ENCODE measurements at regions not wholly inside any gene's neighbourhood (a gene's known extent, or its start where the extent isn't known, plus 50 kb on each side); places are given as distances from the start of the nearest gene placed in this dataset.

- Histone ChIP-seq H3K36me3 (ENCODE audit: insufficient read depth, low read length) (no peaks in the 10 kb centered on the region), H3K9me3 (ENCODE audit: low read length) (no peaks in the 10 kb centered on the region), H3K4me3 (ENCODE audit: low read length) (no peak overlapping the region), H3K4me1 (ENCODE audit: insufficient read depth, low read length) (no peaks in the 10 kb centered on the region), H3K27me3 (ENCODE audit: insufficient read depth, low read length) (peaks cover 3% of the 10 kb centered on the region), H2AFZ (ENCODE audit: low read depth, low read length) (no peak overlapping the region)
These were observed 72.1 kb upstream of the ITGA11 start for GRCh38 chr15:68503791-68504680.

- Histone ChIP-seq H3K27me3 (ENCODE audit: insufficient read depth, low read length) (peaks cover 3% of the 10 kb centered on the region), H3K4me1 (ENCODE audit: insufficient read depth, low read length) (no peaks in the 10 kb centered on the region)
These were observed 72.8 kb upstream of the ITGA11 start for GRCh38 chr15:68504681-68505170.

DNA sequence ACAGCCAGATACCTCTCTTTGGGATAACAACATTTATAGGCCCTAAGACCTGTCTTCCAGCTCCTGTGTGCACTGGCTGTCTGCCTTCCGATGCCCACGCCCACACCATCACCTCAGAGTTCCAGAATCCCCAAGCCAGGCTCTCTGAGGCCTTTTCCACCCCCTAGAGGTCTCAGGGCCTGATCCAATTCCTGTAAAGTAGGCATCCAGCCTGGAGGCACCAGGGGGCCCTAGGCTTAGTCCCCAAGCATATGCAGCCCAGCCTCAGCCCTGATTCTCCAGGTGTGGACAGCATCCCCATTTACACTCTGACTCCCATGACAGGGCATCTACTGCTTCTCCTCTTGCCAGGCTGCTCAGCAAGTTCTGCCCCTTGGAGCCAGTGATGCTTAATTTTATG lies 72.7 kb upstream of the CORO2B start:
- H3K36me3 ChIP-seq (ENCODE audit: insufficient read depth, low read length) = no peaks in the 10 kb centered on the region
- H3K4me1 ChIP-seq (ENCODE audit: insufficient read depth, low read length) = no peaks in the 10 kb centered on the region
- H3K27me3 ChIP-seq (ENCODE audit: insufficient read depth, low read length) = peaks cover 3% of the 10 kb centered on the region
- H2AFZ ChIP-seq (ENCODE audit: low read depth, low read length) = no peak overlapping the region
- H3K4me3 ChIP-seq (ENCODE audit: low read length) = no peak overlapping the region
- H3K9me3 ChIP-seq (ENCODE audit: low read length) = no peaks in the 10 kb centered on the region

More at GRCh38 chr15:68504681-68505170, 72.8 kb upstream of the ITGA11 start:
- Histone ChIP-seq H2AFZ (ENCODE audit: low read depth, low read length) (no peak overlapping the region), H3K4me3 (ENCODE audit: low read length) (no peak overlapping the region), H3K36me3 (ENCODE audit: insufficient read depth, low read length) (no peaks in the 10 kb centered on the region), H3K9me3 (ENCODE audit: low read length) (no peaks in the 10 kb centered on the region)

DNA sequence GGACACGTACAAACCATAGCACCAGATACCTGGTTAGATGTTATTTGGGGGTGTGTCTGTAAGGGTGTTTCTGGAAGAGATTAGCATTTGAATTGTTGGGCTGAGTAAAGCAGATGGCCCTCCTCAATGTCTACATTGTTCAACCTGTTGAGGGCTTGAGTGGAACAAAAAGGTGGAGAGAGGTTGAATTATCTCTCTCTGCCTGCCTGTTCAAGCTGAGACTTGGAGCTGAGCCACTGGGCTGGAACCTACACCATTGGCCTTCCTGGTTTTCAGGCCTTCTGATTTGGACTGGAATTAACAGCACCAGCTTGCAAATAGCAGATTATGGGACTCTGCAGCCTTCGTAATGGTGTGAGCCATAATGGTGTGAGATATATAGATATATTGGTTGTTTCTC lies 71.3 kb upstream of the CORO2B start:
- Histone ChIP-seq H3K4me3 (ENCODE audit: low read length) (no peak overlapping the region), H3K27me3 (ENCODE audit: insufficient read depth, low read length) (peaks cover 3% of the 10 kb centered on the region), H3K9me3 (ENCODE audit: low read length) (no peaks in the 10 kb centered on the region), H3K36me3 (ENCODE audit: insufficient read depth, low read length) (no peaks in the 10 kb centered on the region), H3K4me1 (ENCODE audit: insufficient read depth, low read length) (no peaks in the 10 kb centered on the region), H2AFZ (ENCODE audit: low read depth, low read length) (no peak overlapping the region)

- Histone ChIP-seq H3K4me1 (ENCODE audit: insufficient read depth, low read length) (no peaks in the 10 kb centered on the region), H3K36me3 (ENCODE audit: insufficient read depth, low read length) (no peaks in the 10 kb centered on the region), H3K4me3 (ENCODE audit: low read length) (no peak overlapping the region), H3K9me3 (ENCODE audit: low read length) (no peaks in the 10 kb centered on the region), H2AFZ (ENCODE audit: low read depth, low read length) (no peak overlapping the region), H3K27me3 (ENCODE audit: insufficient read depth, low read length) (peaks cover 3% of the 10 kb centered on the region)
These were observed 70.2 kb upstream of the CORO2B start for GRCh38 chr15:68508485-68509189.

DNA sequence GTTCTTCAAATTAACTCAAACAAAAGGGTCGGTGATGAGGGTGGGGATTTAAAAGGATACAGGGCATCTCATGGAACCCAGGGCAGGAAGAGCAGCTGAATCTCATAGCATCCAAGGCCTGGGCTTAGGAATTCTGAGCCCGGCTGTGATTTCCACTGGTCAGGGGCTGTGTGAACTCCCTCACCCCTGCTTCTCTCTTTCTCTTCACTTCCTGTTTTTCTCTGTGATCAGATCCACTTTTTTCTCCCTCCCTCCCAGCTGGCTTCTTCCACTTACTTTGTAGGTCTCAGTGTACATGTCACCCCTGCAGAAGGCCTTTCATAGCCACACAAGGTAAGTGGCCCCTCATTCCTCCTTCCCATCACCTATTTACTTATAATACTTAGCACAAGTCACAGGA lies 68.2 kb upstream of the CORO2B start:
- H3K4me1 ChIP-seq (ENCODE audit: insufficient read depth, low read length) = no peaks in the 10 kb centered on the region
- H3K9me3 ChIP-seq (ENCODE audit: low read length) = no peaks in the 10 kb centered on the region
- H3K36me3 ChIP-seq (ENCODE audit: insufficient read depth, low read length) = no peaks in the 10 kb centered on the region
- H3K27me3 ChIP-seq (ENCODE audit: insufficient read depth, low read length) = no peaks in the 10 kb centered on the region
- no peak overlapping the region for H3K4me3 ChIP-seq (ENCODE audit: low read length)
- H2AFZ ChIP-seq (ENCODE audit: low read depth, low read length) = no peak overlapping the region

GRCh38 chr15:68511073-68511991 lies 67.5 kb upstream of the CORO2B start:
- no peak overlapping the region for H3K4me3 ChIP-seq (ENCODE audit: low read length)
- H3K4me1 ChIP-seq (ENCODE audit: insufficient read depth, low read length) = no peaks in the 10 kb centered on the region
- no peaks in the 10 kb centered on the region for H3K9me3 ChIP-seq (ENCODE audit: low read length)
- no peaks in the 10 kb centered on the region for H3K36me3 ChIP-seq (ENCODE audit: insufficient read depth, low read length)
- H2AFZ ChIP-seq (ENCODE audit: low read depth, low read length) = no peak overlapping the region
- H3K27me3 ChIP-seq (ENCODE audit: insufficient read depth, low read length) = no peaks in the 10 kb centered on the region

- Histone ChIP-seq H3K36me3 (ENCODE audit: insufficient read depth, low read length) (no peaks in the 10 kb centered on the region), H3K4me3 (ENCODE audit: low read length) (no peak overlapping the region), H3K9me3 (ENCODE audit: low read length) (no peaks in the 10 kb centered on the region), H3K4me1 (ENCODE audit: insufficient read depth, low read length) (peaks cover 5% of the 10 kb centered on the region), H3K27me3 (ENCODE audit: insufficient read depth, low read length) (no peaks in the 10 kb centered on the region), H2AFZ (ENCODE audit: low read depth, low read length) (no peak overlapping the region)
These were observed 66.7 kb upstream of the CORO2B start for GRCh38 chr15:68512052-68512451.

GRCh38 chr15:68512598-68512997 lies 66.2 kb upstream of the CORO2B start:
- H3K4me3 ChIP-seq (ENCODE audit: low read length) = no peak overlapping the region
- no peaks in the 10 kb centered on the region for H3K36me3 ChIP-seq (ENCODE audit: insufficient read depth, low read length)
- H3K4me1 ChIP-seq (ENCODE audit: insufficient read depth, low read length) = peaks cover 11% of the 10 kb centered on the region
- H3K27me3 ChIP-seq (ENCODE audit: insufficient read depth, low read length) = no peaks in the 10 kb centered on the region
- no peaks in the 10 kb centered on the region for H3K9me3 ChIP-seq (ENCODE audit: low read length)
- H2AFZ ChIP-seq (ENCODE audit: low read depth, low read length) = no peak overlapping the region

DNA sequence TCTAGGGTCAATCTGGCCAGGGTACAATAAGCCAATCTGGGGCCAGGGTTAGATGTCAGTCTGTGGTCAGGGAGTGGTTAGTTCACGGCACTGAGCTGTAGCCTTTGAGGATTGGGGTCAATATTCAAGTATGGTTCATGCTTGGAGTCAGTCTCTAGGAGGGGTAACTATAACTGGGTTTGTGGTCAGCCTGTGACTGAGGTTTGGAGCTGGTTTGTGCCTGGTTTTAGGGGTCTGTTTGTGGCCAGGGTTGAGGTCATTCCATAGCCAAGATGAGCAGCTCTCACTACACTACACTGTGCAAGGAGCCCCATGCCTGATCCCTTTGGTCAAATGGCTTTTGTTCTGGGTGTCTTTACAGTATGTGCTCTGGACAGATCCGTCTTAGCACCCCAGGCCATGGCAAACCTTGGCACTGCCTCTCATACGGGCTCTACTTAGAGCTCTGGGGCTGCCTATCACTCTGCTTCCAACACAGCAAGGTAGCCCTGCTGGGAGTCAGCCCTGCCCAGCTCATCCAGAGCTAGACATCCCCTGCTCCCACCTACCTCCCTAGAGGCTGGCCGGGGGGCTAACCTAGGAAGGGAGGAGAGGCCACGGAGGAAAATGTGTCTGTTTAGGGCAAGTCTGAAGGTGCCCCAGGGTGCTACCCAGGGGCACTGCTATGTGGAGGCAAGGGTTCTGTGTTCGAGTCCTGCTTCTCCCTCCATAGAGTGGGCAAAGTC lies 63.3 kb upstream of the CORO2B start:
- Histone ChIP-seq H3K4me1 (ENCODE audit: insufficient read depth, low read length) (peaks cover 14% of the 10 kb centered on the region), H3K27me3 (ENCODE audit: insufficient read depth, low read length) (no peaks in the 10 kb centered on the region), H3K4me3 (ENCODE audit: low read length) (no peak overlapping the region), H3K9me3 (ENCODE audit: low read length) (no peaks in the 10 kb centered on the region), H2AFZ (ENCODE audit: low read depth, low read length) (no peak overlapping the region), H3K36me3 (ENCODE audit: insufficient read depth, low read length) (no peaks in the 10 kb centered on the region)

DNA sequence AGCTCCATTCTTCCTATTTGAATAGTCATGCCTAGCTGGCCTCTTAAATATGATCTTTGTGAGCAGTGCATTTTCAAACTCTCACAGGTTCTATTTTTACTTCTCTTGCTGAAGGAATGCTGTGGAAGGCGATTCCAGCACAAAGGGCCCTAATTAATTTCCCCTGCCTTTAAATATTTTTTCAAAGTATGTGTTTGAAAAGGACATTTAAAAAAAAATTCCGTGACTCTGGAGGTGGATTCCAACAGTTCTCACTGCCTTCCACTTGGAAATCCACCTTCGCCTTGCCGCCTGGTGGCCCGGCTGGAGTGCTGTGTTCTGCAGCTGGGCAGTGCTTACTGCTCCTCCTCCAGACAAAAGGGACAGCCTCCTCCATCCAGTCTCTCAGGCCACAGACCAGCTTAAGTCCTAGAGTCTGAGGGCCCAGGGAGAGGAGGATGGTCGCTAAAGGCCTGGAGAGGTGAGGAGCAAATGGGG lies 61.5 kb upstream of the CORO2B start:
- H3K4me1 ChIP-seq (ENCODE audit: insufficient read depth, low read length) = peaks cover 14% of the 10 kb centered on the region
- peak overlapping the region; percentile 20 for H3K4me3 ChIP-seq (ENCODE audit: low read length)
- no peaks in the 10 kb centered on the region for H3K36me3 ChIP-seq (ENCODE audit: insufficient read depth, low read length)
- peak overlapping the region; percentile 39 for H2AFZ ChIP-seq (ENCODE audit: low read depth, low read length)
- no peaks in the 10 kb centered on the region for H3K27me3 ChIP-seq (ENCODE audit: insufficient read depth, low read length)
- no peaks in the 10 kb centered on the region for H3K9me3 ChIP-seq (ENCODE audit: low read length)

DNA sequence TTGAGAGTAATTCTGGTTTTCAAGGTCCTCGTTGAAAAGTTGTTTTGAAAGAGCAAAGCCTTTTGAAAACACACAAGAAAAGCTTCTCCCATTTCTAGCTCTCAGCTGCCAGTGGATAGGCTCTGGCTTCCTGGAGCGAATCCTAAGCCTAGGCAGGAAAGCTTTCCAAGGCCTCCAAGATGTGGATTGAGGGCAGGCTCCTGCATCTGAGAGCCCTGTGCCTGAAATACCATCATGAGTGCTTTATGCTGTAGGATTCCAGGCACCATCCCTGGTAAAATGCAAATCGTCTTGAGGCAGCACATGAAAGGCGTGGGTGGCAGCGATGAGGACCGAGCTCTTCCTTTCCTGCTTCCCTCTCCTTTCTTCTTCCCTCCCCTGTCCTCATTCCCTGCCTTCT lies 60.7 kb upstream of the CORO2B start:
- no peak overlapping the region for H3K4me3 ChIP-seq (ENCODE audit: low read length)
- H3K27me3 ChIP-seq (ENCODE audit: insufficient read depth, low read length) = no peaks in the 10 kb centered on the region
- H3K36me3 ChIP-seq (ENCODE audit: insufficient read depth, low read length) = no peaks in the 10 kb centered on the region
- H3K4me1 ChIP-seq (ENCODE audit: insufficient read depth, low read length) = peaks cover 14% of the 10 kb centered on the region
- no peaks in the 10 kb centered on the region for H3K9me3 ChIP-seq (ENCODE audit: low read length)
- no peak overlapping the region for H2AFZ ChIP-seq (ENCODE audit: low read depth, low read length)
